Stimulated activated CD8-positive, alpha-beta memory T cell treated with anti-CD3 and anti-CD28 coated beads, Interleukin-4, amount 100 ng/mL, for 1 hour (primary cell): ENCODE measurements at regions not wholly inside any gene's neighbourhood (a gene's known extent, or its start where the extent isn't known, plus 50 kb on each side); places are given as distances from the start of the nearest gene placed in this dataset.

Experiments used
- DNase-seq, 2 donors: peaks; one replicate each; pipeline ENCODE4 v3.0.0-alpha.2; 2020; ENCODE audit warnings: low read depth in 2 of 2, low spot score in 1 of 2

DNA sequence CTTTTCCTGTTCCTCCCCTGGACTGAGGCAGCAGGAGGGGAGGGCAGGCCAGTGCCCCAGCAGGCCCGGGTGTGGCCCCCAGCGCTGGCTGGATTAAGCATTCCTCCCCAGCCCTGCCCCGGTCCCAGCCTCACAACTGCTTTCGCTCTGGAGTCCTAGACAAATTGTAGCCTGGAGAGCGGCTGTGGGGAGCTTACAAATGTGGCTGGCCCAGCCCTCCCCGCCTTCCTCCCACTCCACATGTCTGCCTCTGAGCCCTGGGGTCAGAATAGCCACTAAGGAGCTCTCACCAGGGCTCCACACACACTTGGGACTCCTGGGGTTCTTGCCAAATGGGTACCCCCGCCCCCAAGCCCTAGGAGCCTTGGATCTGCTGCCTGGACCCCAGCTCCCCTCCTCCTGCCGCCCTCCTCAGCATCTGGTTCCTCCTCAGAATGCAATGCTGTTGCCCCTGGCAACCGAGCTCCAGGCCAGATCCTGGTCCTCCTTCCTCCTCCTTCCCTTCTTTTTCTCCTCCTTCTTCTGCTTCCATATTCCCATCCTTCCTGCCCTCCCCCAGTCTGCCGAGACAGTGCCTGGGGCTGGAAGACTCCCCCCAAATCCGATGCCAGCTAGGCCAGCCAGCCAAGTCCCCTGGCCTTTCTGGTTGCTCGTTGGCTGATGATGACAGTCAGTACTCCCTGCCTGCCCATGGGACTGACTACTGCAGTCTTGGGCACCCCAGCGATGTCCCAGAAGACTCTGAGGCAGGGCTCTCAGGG lies 91.1 kb downstream of the LINGO1 start:
- no peak for DNase-seq

- DNase-seq: no peak
These were observed 92.2 kb downstream of the LINGO1 start for GRCh38 chr15:77540312-77541060.

GRCh38 chr15:77538793-77539497 lies 93.8 kb downstream of the LINGO1 start:
- no peak for DNase-seq

DNA sequence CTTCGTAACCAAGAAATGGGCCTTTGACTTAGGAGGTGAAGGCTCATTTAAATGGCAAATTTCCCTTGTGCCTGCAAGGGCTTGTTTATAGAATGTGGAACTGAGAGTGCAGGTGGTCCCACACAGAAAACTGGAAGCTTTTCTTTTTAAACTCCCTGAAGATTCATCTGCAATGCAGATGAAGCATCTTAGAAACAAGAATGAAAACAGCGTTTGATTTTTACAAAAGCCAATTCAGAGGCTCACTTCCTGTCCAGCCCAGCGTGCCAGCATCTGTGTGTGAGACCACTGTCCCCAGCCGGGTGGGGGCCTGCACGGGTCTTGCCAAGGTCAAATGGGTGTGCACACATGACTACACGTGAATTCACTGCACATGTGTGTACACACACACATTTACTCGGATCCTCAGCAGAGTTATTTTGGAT lies 94.7 kb downstream of the LINGO1 start:
- DNase-seq: no peak

DNA sequence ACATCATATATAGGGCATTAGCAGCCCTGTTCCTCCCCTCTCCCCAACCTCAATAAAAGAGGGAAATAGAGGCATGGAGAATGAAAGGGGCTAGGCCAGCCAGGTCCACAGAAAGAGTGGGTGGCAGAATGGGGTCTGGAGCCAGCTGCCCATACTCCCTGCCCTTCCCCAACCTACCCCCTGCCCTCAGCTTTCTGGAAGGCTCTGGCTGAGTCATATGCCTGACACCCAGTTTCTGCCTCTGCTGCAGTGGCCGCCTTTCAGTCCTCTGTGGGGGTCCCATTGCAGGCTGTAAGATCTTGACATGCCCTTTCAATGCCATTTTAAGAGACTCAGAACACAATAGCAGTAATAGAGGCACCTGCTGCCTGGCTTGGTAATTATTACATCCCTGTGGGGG lies 95.7 kb downstream of the LINGO1 start:
- no peak for DNase-seq

GRCh38 chr15:77535845-77536244 lies 96.9 kb downstream of the LINGO1 start:
- DNase-seq: no peak
